22Rv1 (cell line): ENCODE measurements at regions not wholly inside any gene's neighbourhood (a gene's known extent, or its start where the extent isn't known, plus 50 kb on each side); places are given as distances from the start of the nearest gene placed in this dataset.

Experiments used
- H3K27ac ChIP-seq: fragments of 450-650 bp; 2 replicates; pipeline ENCODE4 v1.5.1; 2017
- CTCF ChIP-seq: fragments of 450-650 bp; IDR thresholded peaks from 2 replicates; pipeline ENCODE4 v1.5.1; 2017; ENCODE audit warnings: mild to moderate bottlenecking
- ZFX ChIP-seq: fragments of 450-650 bp; IDR thresholded peaks from 2 replicates; pipeline ENCODE4 v1.6.1; 2017; ENCODE audit warnings: antibody characterized with exemption, borderline replicate concordance

- no peak overlapping the region for H3K27ac ChIP-seq
- TF ChIP-seq ZFX: no peak
- no peak for TF ChIP-seq CTCF
These were observed 308.4 kb downstream of the BRINP1 start for GRCh38 chr9:119060629-119061385.

- TF ChIP-seq CTCF: no peak
- no peak for TF ChIP-seq ZFX
- H3K27ac ChIP-seq: no peak overlapping the region
These were observed 297.6 kb downstream of the BRINP1 start for GRCh38 chr9:119071636-119072035.

- no peak overlapping the region for H3K27ac ChIP-seq
- no peak for TF ChIP-seq ZFX
- TF ChIP-seq CTCF: no peak
These were observed 295.2 kb downstream of the BRINP1 start for GRCh38 chr9:119074017-119074416.

- TF ChIP-seq CTCF (no peak), ZFX (no peak)
- no peak overlapping the region for H3K27ac ChIP-seq
These were observed 291.2 kb downstream of the BRINP1 start for GRCh38 chr9:119078015-119078414.

GRCh38 chr9:119083673-119084072 is 285.6 kb downstream of the BRINP1 start:
- no peak overlapping the region for H3K27ac ChIP-seq
- TF ChIP-seq CTCF (no peak), ZFX (no peak)

GRCh38 chr9:119086590-119086989 is 282.6 kb downstream of the BRINP1 start:
- no peak for TF ChIP-seq ZFX
- no peak for TF ChIP-seq CTCF
- no peak overlapping the region for H3K27ac ChIP-seq

- H3K27ac ChIP-seq: no peak overlapping the region
- TF ChIP-seq CTCF (no peak), ZFX (no peak)
These were observed 281.2 kb downstream of the BRINP1 start for GRCh38 chr9:119088002-119088547.
